ENCODE measurements at regions not wholly inside any gene's neighbourhood (a gene's known extent, or its start where the extent isn't known, plus 50 kb on each side); places are given as distances from the start of the nearest gene placed in this dataset.

- TF ChIP-seq, protein P1, sequence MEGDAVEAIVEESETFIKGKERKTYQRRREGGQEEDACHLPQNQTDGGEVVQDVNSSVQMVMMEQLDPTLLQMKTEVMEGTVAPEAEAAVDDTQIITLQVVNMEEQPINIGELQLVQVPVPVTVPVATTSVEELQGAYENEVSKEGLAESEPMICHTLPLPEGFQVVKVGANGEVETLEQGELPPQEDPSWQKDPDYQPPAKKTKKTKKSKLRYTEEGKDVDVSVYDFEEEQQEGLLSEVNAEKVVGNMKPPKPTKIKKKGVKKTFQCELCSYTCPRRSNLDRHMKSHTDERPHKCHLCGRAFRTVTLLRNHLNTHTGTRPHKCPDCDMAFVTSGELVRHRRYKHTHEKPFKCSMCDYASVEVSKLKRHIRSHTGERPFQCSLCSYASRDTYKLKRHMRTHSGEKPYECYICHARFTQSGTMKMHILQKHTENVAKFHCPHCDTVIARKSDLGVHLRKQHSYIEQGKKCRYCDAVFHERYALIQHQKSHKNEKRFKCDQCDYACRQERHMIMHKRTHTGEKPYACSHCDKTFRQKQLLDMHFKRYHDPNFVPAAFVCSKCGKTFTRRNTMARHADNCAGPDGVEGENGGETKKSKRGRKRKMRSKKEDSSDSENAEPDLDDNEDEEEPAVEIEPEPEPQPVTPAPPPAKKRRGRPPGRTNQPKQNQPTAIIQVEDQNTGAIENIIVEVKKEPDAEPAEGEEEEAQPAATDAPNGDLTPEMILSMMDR (IDR thresholded peaks at IDR 0.05; ENCODE audit: unreplicated experiment), result no peak
- H3K27ac Mint-ChIP-seq (ENCODE audit: unreplicated experiment), result no peak overlapping the region
- peaks cover 13% of the 10 kb centered on the region for H3K4me1 Mint-ChIP-seq (ENCODE audit: unreplicated experiment)
- H3K9me3 Mint-ChIP-seq (ENCODE audit: unreplicated experiment), result no peaks in the 10 kb centered on the region
- no peak for DNase-seq (ENCODE audit: low spot score)
- no peaks in the 10 kb centered on the region for H3K36me3 Mint-ChIP-seq (ENCODE audit: low read depth, unreplicated experiment)
- no peak overlapping the region for H3K4me3 Mint-ChIP-seq (ENCODE audit: unreplicated experiment)
- no peaks in the 10 kb centered on the region for H3K27me3 Mint-ChIP-seq (ENCODE audit: unreplicated experiment)
Measured at GRCh38 chr11:110805756-110806155, 93.5 kb upstream of the ARHGAP20 start.

DNA sequence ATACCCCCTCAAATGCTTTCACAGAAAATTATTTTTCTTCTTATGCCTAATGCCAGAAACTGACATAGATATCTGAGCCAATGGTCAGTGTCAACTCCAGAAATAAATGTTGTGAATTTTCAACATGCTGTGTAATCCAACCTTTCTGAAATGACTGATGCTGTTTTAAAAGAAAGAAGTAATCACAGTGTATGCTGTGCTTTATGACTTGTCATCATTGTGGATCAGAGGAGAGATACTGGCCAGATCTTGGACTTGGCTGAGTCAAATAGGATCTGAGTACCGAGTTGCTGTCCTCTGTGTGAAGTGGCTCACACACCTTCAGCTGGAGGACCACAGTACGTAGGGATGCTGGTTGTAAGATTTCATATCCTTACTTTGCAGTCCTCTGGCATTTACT, 89.9 kb upstream of the ARHGAP20 start:
- no peaks in the 10 kb centered on the region for H3K36me3 Mint-ChIP-seq (ENCODE audit: low read depth, unreplicated experiment)
- no peaks in the 10 kb centered on the region for H3K9me3 Mint-ChIP-seq (ENCODE audit: unreplicated experiment)
- DNase-seq (ENCODE audit: low spot score), result no peak
- no peak overlapping the region for H3K27ac Mint-ChIP-seq (ENCODE audit: unreplicated experiment)
- H3K27me3 Mint-ChIP-seq (ENCODE audit: unreplicated experiment), result peaks cover 2% of the 10 kb centered on the region
- no peak overlapping the region for H3K4me3 Mint-ChIP-seq (ENCODE audit: unreplicated experiment)
- peaks cover 7% of the 10 kb centered on the region for H3K4me1 Mint-ChIP-seq (ENCODE audit: unreplicated experiment)
- TF ChIP-seq, protein P1 (IDR thresholded peaks at IDR 0.05; ENCODE audit: unreplicated experiment), result no peak

DNA sequence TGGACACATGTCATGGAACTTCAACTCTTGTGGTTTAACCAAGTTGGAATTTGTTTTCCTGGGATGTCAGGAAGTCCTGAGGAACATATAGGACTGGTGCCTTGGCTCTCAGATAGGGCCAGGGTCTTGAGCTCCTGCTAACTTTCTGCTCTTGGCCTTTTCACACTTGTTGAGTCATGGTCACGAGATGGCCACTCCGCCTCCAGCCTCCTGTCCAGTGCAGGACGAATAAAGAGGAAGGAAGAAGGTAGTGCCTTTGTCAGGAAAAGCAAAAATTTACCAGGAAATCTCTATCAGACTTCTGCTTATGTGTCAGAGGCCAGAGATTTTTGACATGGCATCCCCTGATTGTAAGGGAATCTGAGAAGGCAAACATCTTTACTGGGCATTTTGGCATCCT, 89.1 kb upstream of the ARHGAP20 start:
- peaks cover 2% of the 10 kb centered on the region for H3K27me3 Mint-ChIP-seq (ENCODE audit: unreplicated experiment)
- H3K36me3 Mint-ChIP-seq (ENCODE audit: low read depth, unreplicated experiment), result no peaks in the 10 kb centered on the region
- TF ChIP-seq, protein P1 (IDR thresholded peaks at IDR 0.05; ENCODE audit: unreplicated experiment), result no peak
- peaks cover 7% of the 10 kb centered on the region for H3K4me1 Mint-ChIP-seq (ENCODE audit: unreplicated experiment)
- no peak overlapping the region for H3K27ac Mint-ChIP-seq (ENCODE audit: unreplicated experiment)
- no peaks in the 10 kb centered on the region for H3K9me3 Mint-ChIP-seq (ENCODE audit: unreplicated experiment)
- DNase-seq (ENCODE audit: low spot score), result no peak
- H3K4me3 Mint-ChIP-seq (ENCODE audit: unreplicated experiment), result no peak overlapping the region

GRCh38 chr11:110798201-110798900, 86.1 kb upstream of the ARHGAP20 start:
- H3K36me3 Mint-ChIP-seq (ENCODE audit: low read depth, unreplicated experiment), result no peaks in the 10 kb centered on the region
- no peak for DNase-seq (ENCODE audit: low spot score)
- H3K27ac Mint-ChIP-seq (ENCODE audit: unreplicated experiment), result no peak overlapping the region
- H3K27me3 Mint-ChIP-seq (ENCODE audit: unreplicated experiment), result peaks cover 2% of the 10 kb centered on the region
- H3K9me3 Mint-ChIP-seq (ENCODE audit: unreplicated experiment), result no peaks in the 10 kb centered on the region
- H3K4me1 Mint-ChIP-seq (ENCODE audit: unreplicated experiment), result peaks cover 17% of the 10 kb centered on the region
- TF ChIP-seq, protein P1 (IDR thresholded peaks at IDR 0.05; ENCODE audit: unreplicated experiment), result no peak
- no peak overlapping the region for H3K4me3 Mint-ChIP-seq (ENCODE audit: unreplicated experiment)

DNA sequence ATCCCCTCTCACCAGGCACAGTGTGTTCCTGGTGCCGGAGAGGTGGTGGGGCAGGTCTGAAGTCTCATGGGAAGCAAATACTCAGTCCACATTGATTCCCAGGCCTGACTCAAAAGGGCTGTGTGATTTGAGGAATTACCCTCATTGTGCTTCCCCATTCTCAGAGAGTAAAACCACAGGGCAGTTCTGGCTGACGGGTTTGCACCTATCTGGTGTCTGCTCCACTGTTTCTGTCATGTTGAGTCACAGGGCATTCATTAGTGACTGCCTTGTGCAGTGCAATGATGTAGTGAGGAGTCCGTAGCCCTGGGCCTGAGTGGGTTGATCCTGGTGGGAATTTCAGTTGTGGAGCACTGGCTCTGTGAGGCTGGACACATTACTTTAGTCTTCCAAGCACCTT, 85.2 kb upstream of the ARHGAP20 start:
- Mint-ChIP-seq H3K27ac (ENCODE audit: unreplicated experiment) (no peak overlapping the region), H3K27me3 (ENCODE audit: unreplicated experiment) (peaks cover 2% of the 10 kb centered on the region), H3K4me1 (ENCODE audit: unreplicated experiment) (peaks cover 17% of the 10 kb centered on the region), H3K9me3 (ENCODE audit: unreplicated experiment) (no peaks in the 10 kb centered on the region), H3K4me3 (ENCODE audit: unreplicated experiment) (no peak overlapping the region), H3K36me3 (ENCODE audit: low read depth, unreplicated experiment) (no peaks in the 10 kb centered on the region)
- no peak for DNase-seq (ENCODE audit: low spot score)
- TF ChIP-seq, protein P1 (IDR thresholded peaks at IDR 0.05; ENCODE audit: unreplicated experiment), result no peak
